Ecto neural progenitor cell (in vitro differentiated cells): ENCODE measurements at regions not wholly inside any gene's neighbourhood (a gene's known extent, or its start where the extent isn't known, plus 50 kb on each side); places are given as distances from the start of the nearest gene placed in this dataset.
"Not testable (repeated sequence)": the region's sequence is repeated elsewhere in the genome, so short reads cannot be mapped to it uniquely, and the experiment has no call there.

Experiments used
- DNase-seq: peaks from one replicate; pipeline ENCODE4 v3.0.0-alpha.2; 2018; ENCODE audit warnings: low spot score

DNA sequence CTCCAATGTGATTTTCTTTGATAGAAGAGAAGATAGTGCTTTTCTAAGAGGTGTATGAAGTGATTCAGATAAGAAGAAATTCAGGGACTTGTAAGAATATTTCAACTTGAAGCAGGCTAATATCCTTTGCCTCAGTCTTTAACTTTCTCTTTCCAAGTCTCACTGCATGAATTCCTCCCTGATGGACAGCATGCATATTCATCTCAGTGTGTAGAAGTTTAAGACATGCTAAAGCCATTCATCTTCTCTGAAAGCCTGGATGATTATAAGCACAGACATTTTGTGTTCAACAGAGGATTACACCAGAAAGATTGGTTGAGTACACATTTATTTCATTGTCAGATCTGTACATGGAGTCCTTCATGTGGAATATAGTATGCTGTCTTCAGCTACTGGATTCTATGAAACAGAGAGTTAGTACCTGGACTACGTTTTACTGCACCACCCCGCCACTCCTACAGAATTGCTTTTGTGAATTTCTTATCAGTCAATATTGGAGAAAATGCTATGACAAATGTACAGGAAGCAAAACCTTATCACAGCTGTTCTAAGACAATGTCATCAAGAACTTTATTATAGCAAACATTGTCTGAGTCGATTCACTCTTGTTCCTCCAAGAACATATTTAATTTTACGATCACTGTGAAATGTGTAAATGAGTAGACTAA lies 1346.1 kb downstream of the OTOL1 start:
- no peak for DNase-seq

GRCh38 chr3:162845918-162846317 lies 1349.3 kb downstream of the OTOL1 start:
- DNase-seq: no peak

DNA sequence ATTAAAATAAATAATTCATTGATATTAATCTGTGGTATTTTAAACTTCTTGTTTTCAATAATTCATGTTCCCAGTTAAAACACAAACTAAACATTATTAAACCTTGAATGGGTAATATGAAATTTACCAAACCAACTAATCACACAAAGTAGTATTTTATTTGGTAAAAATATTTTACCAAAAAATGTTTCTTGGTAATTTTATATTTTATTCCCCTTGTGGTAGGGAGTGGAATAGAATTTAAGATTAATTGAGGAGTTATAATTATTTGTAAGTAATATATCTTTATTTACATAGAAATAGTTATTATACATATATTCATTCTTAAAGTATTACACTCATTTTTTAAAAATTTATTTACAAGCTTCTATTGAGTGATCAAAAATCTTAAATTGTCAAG lies 1350.9 kb downstream of the OTOL1 start:
- DNase-seq: no peak

DNA sequence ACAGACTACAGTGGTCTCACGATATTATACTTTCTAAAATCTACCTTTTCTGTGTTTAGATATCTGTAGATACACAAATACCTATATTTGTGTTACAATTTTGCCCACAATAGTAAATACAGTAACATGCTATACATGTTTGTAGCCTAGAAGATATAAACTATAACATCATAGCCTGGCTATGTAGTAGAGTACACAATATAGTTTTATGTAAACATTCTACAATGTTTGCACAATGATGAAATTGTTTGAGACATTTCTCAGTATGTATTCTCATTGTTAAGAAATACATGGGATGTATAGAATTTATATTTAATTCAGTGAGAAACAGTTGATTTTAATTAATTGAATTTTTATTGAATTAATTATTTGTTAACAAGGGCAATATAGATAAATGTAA lies 1367.0 kb downstream of the OTOL1 start:
- DNase-seq: no peak

- DNase-seq: no peak
Observed at GRCh38 chr3:162865466-162865865, 1368.9 kb downstream of the OTOL1 start.

DNA sequence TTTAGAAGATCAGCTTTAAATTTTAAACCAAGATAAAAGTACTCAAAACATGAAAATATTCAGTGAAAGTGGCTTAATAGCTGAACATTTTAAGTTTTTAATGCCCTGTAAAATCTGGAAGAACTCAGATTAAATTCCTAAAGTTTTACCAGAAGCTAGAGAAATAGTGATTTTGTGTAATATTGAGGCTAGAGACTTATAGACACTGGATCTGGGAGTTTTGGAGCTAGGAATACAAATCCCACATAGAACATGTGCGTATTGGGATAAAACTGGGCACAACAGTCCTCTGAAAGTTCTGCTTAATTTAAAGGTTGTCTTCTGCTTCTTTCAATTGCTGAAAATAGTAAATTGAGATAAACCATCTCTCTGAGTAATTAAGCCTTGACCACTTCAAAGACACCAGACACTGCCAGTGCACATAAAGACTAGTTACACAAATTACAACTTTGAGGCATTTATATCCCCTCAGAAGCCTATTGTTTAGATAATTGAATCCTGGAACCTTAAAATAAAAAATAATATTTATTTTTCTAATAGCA lies 1382.5 kb downstream of the OTOL1 start:
- DNase-seq: no peak

- no peak for DNase-seq
Observed at GRCh38 chr3:162884373-162884772, 1387.8 kb downstream of the OTOL1 start.

- DNase-seq: no peak
Observed at GRCh38 chr3:162892921-162893793, 1396.5 kb downstream of the OTOL1 start.

DNA sequence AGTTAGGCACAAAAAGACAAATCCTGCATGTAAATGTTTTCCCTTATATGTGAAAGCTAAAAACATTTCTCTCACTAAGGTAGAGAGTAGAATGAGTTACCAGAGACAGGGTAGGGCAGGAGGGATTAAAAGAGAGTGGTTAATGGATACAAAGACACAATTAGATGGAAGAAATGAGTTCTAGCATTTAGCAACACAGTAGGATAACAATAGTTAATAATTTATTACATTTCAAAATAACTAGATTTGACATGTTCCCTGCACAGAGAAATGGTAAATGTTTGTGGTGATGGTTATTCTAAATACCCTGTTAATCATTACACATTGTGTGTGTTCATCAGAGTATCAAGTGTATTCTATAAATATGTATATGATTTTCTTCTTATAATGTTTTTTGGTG lies 1400.7 kb downstream of the OTOL1 start:
- no peak for DNase-seq

DNA sequence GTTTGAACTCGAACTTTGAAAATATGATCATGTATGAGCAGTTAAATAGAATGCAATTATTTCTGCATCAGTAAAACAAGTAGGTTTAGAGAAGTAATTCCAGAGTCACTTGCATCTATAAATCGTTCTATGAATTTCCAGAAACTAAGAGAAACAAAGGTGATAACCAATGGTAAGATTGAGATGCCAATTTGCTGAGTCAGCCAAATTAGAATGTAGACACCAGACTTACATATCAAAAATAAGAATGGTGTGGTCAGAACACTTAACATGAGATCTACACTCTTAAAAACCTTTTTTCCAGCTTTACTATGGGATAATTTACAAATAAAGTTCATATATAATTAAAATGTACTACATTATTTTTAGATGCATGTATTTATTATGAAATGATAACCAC lies 1435.9 kb downstream of the OTOL1 start:
- DNase-seq: no peak

DNA sequence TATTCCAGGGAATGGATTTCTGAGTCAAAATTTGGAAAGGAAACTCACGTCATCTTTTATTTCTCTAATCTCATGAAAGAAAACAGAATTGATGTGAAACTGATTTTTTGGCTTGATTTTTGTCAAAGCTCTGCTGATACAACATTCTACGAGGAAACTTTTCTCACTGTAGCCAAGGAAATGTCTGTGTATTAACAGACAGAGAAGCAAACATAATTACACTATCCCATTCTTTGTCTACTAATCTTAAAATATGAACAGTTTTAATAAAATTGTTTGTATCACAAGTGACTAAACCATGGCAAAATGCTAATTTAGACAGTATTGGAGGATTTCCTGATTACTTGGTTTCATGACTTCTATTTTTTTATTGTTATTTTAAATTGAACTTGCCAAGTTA lies 1437.0 kb downstream of the OTOL1 start:
- no peak for DNase-seq

DNA sequence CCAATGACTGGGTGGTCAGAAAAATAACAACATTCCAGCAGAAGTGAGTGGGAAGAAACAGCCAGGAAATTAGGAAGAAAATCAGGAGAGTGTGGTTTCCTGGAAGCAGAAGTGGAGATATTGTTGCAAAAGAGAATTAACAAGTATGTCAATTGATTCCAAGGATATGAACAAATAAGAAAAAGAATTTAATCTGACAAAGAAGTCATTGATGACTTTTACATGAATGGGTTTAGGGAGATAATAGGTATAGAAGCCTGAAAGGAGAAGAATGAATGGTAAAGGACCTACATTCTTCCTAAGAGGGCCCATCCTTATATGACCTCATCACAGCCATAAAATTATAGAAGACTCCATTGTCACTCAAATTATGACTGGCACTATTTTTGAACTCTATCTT lies 1440.1 kb downstream of the OTOL1 start:
- no peak for DNase-seq

DNA sequence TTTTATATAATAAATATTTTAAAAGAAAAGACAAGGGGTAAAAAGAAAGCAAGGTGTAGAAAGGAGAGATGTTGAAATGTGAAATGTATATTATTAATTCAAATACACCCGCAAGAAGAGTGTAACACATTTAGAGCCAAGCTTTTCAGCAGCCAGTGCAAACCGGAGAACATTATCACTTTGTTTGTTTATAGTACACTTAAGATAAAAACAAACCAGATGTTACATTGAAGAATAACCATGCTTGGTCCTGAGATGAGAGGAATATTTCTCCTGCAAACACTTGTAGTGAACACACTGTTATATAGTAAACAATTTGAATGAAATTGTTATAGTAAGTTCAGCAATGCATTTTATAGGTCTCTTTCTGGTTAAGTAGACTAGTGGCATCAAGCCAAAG lies 1441.5 kb downstream of the OTOL1 start:
- DNase-seq: no peak

GRCh38 chr3:162945626-162946025 lies 1449.0 kb downstream of the OTOL1 start:
- no peak for DNase-seq

DNA sequence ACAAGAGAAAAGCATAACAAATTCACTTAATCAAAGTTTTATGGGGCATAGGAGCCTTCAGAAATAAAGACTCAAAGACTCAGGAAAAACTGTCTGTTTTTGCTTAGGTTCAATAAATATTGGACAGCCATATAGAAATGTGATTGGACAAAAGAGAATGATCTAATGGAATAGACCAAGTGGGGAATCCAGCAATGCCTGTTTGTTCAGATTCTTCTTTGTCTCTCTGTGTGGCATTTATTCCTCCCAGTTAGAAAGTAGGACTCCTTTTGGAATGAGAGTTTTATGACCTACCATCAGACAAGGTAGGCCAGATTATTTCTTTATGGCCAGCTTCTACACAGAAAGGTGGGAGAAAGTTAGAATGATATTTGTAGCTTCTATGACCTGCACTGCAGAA lies 1460.1 kb downstream of the OTOL1 start:
- no peak for DNase-seq

DNA sequence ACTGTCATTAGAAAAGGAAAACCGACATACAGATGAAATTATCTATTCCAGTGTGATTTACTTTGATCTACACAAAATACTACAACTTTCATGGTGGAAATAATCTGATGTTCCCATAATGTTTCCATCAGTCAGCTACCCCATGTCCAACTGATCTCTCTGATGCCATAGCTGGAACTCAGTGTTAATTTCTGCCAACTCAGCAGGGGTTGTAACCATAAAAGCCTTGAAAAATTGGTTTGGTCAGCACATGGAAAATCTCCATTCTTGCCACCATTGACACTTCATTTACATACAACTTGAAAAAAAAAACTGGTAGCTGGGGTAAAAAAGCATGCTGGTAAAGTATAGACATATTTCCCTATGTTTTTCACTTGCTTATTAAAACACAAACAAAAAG lies 1463.7 kb downstream of the OTOL1 start:
- no peak for DNase-seq

- no peak for DNase-seq
Observed at GRCh38 chr3:162970292-162970691, 1473.7 kb downstream of the OTOL1 start.

- no peak for DNase-seq
Observed at GRCh38 chr3:162971715-162972114, 1475.1 kb downstream of the OTOL1 start.

DNA sequence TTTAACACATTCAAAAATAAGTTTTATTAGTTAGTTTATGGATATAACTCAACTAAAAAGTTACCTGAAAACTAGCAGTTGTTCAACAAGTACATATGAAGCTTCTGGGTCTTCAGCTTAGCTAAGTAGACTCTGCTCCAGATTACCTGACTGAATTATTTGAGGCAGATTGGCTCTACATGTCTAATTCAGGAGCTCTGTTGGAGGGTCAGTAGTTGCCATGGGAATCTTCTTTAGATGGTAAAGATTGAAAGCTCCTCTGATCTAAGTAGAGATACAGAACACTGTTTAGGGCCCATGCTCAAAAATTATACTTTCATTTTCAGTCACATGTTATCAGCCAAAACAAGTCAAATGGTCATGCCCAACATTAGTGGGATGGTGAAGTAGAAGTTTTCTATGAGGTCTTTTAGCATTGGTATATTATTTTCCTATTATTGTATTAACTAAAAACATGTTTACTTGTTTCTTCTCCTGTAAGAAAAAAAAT lies 1476.9 kb downstream of the OTOL1 start:
- no peak for DNase-seq

DNA sequence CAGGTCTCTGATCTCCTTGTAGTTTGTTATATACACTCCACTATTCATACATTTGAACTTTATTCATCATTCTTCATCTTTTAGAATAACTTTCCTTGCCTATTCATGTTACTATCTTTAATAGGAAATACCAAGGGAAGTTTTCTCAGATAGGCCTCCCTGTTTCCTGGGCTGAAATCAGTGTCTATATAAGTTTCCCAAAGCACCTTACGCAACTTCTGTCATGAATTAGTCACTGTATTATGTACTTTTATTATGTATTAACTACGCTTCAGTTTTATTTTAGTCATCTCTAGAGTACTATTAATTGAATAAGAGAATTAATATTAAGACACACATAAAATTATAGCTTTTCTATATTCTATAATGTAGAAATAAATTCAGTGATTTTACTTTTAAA lies 1481.5 kb downstream of the OTOL1 start:
- DNase-seq: no peak

GRCh38 chr3:162984746-162985145 lies 1488.1 kb downstream of the OTOL1 start:
- DNase-seq: no peak

DNA sequence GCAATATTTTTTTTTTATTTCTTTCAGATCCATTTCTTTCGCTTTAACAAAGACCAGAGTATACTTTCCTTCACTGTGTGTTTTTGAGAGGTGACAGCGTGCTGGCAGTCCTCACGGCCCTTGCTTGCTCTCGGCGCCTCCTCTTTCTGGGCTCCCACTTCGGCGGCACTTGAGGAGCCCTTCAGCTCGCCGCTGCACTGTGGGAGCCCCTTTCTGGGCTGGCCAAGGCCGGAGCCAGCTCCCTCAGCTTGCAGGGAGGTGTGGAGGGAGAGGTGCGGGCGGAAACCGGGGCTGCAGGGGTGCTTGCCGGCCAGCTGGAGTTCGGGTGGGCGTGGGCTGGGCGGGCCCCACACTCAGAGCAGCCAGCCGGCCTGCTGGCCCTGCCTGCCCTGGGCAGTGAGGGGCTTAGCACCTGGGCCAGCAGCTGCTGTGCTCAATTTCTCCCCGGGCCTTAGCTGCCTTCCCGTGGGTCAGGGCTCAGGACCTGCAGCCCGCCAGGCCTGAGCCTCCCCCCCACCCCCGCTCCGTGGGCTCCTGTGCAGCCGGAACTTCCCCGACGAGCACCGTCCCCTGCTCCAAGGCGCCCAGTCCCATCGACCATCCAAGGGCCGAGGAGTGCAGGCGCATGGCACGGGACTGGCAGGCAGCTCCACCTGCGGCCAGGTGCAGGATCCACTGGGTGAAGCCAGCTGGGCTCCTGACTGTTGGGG lies 1490.6 kb downstream of the OTOL1 start:
- not testable (repeated sequence) for DNase-seq

DNA sequence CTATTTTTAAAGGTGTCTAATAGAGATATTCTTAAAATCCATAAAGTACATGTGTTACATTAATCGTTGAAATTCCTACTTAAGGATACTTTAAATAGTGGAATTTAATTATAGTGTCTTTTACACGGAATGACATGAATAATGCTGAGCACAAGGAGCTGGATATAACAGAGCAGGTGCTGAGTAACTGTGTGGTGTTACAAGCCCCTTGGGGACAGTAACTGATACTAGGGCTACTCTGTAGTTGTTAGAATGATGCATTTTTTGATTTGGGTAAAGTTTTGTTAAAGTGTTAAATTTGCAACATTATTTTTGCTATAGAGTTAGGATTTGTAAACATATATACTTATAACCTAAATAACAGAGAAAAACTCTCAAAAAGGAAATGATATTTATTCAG lies 1496.1 kb downstream of the OTOL1 start:
- DNase-seq: no peak
